Raji (cell line): ENCODE measurements at regions not wholly inside any gene's neighbourhood (a gene's known extent, or its start where the extent isn't known, plus 50 kb on each side); places are given as distances from the start of the nearest gene placed in this dataset.

Source experiments
- POLR2A ChIP-seq: IDR thresholded peaks from 2 replicates; pipeline ENCODE4 v1.6.1; 2011; ENCODE audit warnings: low read depth, low read length, control low read depth; ENCODE audit not compliant: insufficient read depth

GRCh38 chr16:31618130-31618529 lies 90.4 kb downstream of the AHSP start:
- no peak for TF ChIP-seq POLR2A

DNA sequence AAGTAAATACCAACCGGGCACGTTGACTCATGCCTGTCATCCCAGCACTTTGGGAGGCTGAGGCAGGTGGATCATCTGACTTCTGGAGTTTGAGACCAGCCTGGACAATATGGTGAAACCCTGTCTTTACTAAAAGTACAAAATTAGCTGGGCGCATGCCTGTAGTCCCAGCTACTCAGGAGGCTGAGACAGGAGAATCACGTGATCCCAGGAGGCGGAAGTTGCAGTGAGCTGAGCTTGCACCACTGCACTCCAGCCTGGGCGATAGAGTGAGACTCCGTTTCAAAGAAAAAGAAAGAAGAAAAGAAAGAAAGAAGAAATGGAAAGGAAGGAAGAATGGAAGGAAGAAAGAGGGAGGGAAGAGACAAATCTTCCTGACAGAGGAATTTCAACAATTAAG lies 108.7 kb downstream of the AHSP start:
- TF ChIP-seq POLR2A = no peak

GRCh38 chr16:31641279-31641678 lies 113.6 kb downstream of the AHSP start:
- no peak for TF ChIP-seq POLR2A

DNA sequence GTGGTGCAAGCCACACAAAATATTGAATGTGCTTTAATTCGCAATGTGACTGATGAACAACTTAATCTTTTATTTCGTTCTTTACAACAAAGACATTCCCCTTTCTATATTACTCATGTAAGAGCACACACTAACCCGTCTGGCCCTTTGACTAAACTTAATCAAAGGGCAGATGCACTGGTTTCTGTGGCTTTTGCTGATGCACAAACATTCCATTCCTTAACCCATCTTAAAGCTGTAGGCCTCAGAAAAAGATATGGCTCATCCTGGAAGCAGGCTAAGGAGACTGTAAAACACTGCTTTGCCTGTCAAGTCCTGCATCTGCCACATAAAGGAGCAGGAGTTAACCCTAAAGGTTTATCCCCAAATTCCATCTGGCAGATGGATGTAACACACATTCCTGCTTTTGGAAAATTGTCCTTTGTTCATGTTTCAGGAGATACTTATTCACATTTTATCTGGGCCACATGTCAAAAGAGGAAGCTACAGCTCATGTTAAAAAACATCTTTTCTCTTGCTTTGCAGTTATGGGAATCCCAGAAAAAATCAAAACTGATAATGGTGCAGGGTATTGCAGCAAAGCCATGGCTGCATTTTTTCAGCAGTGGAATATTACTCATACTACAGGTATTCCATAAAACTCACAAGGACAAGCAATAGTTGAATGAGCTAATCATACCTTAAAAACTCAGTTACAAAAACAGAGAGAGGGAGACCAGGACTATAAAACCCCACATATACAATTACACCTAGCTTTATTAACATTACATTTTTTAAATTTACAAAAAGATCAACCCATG lies 137.2 kb downstream of the AHSP start:
- TF ChIP-seq POLR2A = no peak

GRCh38 chr16:31674686-31675085 lies 147.0 kb downstream of the AHSP start:
- TF ChIP-seq POLR2A = no peak

- TF ChIP-seq POLR2A = no peak
Measured at GRCh38 chr16:31676731-31677130, 149.0 kb downstream of the AHSP start.

- TF ChIP-seq POLR2A = no peak
Measured at GRCh38 chr16:31678649-31679325, 151.1 kb downstream of the AHSP start.

DNA sequence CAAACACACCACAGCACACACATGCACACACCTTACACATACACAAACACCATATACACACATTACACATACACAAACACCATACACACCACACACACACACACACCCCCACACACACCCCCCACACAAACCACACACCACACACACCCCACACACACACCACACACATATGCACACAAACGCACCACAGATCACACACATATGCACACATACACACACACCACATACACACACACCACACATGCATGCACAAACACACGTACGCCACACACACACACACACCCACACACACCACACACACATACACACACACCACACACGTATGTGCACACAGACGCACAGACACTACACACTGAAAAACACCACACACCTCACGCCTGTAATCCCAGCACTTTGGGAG lies 166.0 kb downstream of the AHSP start:
- TF ChIP-seq POLR2A = no peak

DNA sequence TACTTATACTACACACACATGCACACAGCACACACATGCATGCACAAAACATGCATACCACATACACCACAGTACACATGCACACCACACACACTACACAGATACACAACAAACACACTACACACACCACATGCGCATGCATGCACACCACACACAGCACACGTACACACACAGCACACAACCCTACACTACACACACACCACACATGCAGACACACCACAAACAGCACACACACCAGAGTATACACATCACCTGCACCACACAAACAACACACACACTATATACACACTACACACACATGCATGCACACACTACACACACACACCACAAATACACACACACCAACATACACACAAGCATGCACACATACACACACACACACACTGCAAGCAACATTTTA lies 166.8 kb downstream of the AHSP start:
- TF ChIP-seq POLR2A = no peak

GRCh38 chr16:31695667-31696066 lies 168.0 kb downstream of the AHSP start:
- no peak for TF ChIP-seq POLR2A

DNA sequence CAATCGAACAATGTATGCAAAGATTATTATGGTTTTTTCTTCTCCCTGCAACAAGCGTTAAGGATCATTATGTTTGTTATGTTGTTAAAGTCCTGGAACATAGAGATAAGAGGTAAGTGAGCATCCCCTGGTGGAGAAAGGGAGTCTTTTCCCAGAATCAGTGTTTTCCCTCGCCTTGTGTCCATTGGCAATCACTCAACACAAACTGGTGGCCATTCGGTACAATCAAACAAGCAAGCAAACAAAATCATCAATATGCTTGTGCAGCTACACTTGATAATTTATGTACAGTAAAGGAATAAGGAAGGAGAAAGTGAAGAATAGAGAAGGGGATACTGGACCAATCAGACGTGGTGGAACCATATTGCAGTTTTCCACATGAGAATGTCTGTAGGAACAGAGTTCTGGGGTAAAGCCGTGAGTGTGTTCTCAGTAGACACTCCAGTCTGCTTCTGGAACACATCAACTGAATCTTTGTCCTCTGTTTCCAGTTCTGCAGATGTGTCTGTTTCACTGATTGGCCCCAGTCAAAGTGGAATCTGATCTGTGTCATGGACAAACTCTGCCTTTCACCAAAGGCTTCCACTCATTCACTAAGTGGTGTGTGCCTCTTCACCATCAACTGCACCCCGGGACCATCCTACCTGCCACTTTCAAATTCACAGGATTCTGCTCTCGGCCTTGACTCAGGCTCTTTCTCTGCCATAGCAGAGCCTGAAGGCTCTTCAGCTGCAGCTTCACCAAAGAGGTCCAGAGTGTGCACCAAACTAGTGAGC lies 169.5 kb downstream of the AHSP start:
- TF ChIP-seq POLR2A = no peak

DNA sequence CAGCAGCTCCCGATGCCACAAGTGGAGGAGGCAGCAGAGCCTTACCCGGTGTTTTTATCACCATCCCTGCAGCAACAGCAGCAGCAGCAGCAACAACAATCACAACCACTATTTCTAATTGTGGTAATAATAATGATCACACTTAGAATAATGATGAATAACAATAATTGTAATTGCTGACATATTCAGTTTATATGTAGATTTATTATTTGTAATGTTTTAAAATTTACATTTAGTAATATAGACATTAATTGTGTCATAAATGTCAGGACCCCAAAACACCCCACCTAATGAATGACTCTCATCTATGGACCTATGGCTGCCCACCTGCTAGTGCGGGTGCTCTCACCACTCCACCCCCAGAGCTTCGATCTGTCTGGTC lies 170.0 kb downstream of the AHSP start:
- no peak for TF ChIP-seq POLR2A

- no peak for TF ChIP-seq POLR2A
Measured at GRCh38 chr16:31698901-31699300, 171.2 kb downstream of the AHSP start.

DNA sequence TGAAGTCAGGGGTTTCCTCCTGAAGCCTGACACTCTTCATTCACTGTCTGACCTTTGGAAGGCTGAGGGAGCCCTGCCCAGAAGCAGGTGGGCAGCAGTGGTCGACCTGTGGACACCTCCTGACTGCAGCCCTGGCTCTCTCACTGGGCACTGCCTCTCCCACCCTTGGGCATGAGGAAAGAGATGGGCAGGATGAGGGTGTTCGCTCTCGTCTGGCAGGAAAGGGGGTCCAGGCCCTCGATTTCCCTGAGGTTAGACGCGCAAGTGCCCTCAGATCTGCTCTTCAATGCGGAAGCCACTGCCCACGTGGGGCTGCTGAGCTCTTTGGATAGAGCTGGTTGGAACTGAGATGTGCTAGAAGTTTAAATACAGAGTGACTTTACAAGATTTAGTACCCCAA lies 171.9 kb downstream of the AHSP start:
- no peak for TF ChIP-seq POLR2A

- no peak for TF ChIP-seq POLR2A
Measured at GRCh38 chr16:31700200-31700529, 172.5 kb downstream of the AHSP start.
